GM12874 (cell line): ENCODE measurements at regions not wholly inside any gene's neighbourhood (a gene's known extent, or its start where the extent isn't known, plus 50 kb on each side); places are given as distances from the start of the nearest gene placed in this dataset.

Experiments
- CTCF ChIP-seq: IDR thresholded peaks from 2 replicates; pipeline ENCODE4 v1.5.1; 2011; ENCODE audit warnings: low read depth, mild to moderate bottlenecking, control low read depth, low read length, moderate library complexity; ENCODE audit not compliant: insufficient read depth

GRCh38 chrX:125786316-125786715 is 379.8 kb downstream of the DCAF12L2 start:
- TF ChIP-seq CTCF: no peak

- no peak for TF ChIP-seq CTCF
Observed at GRCh38 chrX:125791787-125792186, 374.3 kb downstream of the DCAF12L2 start.

- no peak for TF ChIP-seq CTCF
Observed at GRCh38 chrX:125810856-125811255, 355.2 kb downstream of the DCAF12L2 start.

- 0 out of 2 replicates have a peak, but pooled peaks have one; percentile 13 for TF ChIP-seq CTCF
Observed at GRCh38 chrX:125826080-125826479, 340.0 kb downstream of the DCAF12L2 start.

GRCh38 chrX:125826774-125827451 is 339.2 kb downstream of the DCAF12L2 start:
- no peak for TF ChIP-seq CTCF

- no peak for TF ChIP-seq CTCF
Observed at GRCh38 chrX:125846271-125846670, 319.8 kb downstream of the DCAF12L2 start.

- no peak for TF ChIP-seq CTCF
Observed at GRCh38 chrX:125850693-125851092, 315.4 kb downstream of the DCAF12L2 start.

GRCh38 chrX:125883169-125883568 is 282.9 kb downstream of the DCAF12L2 start:
- TF ChIP-seq CTCF: no peak
